ENCODE measurements at regions not wholly inside any gene's neighbourhood (a gene's known extent, or its start where the extent isn't known, plus 50 kb on each side); places are given as distances from the start of the nearest gene placed in this dataset.

DNA sequence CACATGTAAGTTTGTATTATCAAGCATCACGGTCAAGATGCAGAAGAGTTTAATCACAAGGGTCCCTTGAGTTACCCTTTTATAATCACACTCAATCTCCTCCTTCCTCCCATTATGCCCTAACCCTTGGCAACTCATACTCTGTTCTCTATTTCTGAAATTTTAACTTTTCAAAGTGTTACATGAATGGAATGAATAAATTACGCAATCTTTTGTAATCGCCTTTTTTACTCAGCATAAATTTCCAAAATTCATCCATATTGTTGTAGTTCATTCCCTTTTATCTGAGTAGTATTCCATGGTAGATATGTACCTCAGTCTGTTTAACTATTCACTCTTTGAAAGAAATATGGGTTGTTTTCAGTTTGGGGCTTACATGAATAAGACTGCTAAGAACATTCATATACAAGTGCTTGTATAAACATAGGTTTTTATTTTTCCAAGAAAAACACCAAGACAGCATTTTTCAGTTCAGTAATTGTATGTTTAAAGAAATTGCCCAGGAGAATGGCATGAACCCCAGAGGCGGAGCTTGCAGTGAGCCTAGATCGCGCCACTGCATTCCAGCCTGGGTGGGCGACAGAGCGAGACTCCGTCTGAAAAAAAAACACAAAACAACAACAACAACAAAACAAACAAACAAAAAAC is 430.9 kb upstream of the KCNH7 start:
- intact Hi-C loops (cut with DNase I), result no loop called here
- Histone ChIP-seq H3K4me1 (no peaks in the 10 kb centered on the region), H3K36me3 (no peaks in the 10 kb centered on the region), H3K4me3 (no peak overlapping the region), H3K9me3 (peaks cover 0 to 40% of the 10 kb centered on the region in 2 donors), H3K27me3 (no peaks in the 10 kb centered on the region), H3K27ac (no peak overlapping the region)
- ATAC-seq (no peak), DNase-seq (no peak)
- TF ChIP-seq, protein P1, sequence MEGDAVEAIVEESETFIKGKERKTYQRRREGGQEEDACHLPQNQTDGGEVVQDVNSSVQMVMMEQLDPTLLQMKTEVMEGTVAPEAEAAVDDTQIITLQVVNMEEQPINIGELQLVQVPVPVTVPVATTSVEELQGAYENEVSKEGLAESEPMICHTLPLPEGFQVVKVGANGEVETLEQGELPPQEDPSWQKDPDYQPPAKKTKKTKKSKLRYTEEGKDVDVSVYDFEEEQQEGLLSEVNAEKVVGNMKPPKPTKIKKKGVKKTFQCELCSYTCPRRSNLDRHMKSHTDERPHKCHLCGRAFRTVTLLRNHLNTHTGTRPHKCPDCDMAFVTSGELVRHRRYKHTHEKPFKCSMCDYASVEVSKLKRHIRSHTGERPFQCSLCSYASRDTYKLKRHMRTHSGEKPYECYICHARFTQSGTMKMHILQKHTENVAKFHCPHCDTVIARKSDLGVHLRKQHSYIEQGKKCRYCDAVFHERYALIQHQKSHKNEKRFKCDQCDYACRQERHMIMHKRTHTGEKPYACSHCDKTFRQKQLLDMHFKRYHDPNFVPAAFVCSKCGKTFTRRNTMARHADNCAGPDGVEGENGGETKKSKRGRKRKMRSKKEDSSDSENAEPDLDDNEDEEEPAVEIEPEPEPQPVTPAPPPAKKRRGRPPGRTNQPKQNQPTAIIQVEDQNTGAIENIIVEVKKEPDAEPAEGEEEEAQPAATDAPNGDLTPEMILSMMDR (IDR thresholded peaks at IDR 0.05), result no peak

GRCh38 chr2:163266772-163267171 is 428.2 kb upstream of the KCNH7 start:
- no peak overlapping the region for H3K4me3 ChIP-seq
- no peaks in the 10 kb centered on the region for H3K4me1 ChIP-seq
- H3K9me3 ChIP-seq, result peaks cover 0 to 13% of the 10 kb centered on the region in 2 donors
- no peaks in the 10 kb centered on the region for H3K36me3 ChIP-seq
- DNase-seq, result no peak
- intact Hi-C loops (cut with DNase I), result no loop called here
- no peak for ATAC-seq
- H3K27ac ChIP-seq, result no peak overlapping the region
- TF ChIP-seq, protein P1 (IDR thresholded peaks at IDR 0.05), result no peak
- no peaks in the 10 kb centered on the region for H3K27me3 ChIP-seq

DNA sequence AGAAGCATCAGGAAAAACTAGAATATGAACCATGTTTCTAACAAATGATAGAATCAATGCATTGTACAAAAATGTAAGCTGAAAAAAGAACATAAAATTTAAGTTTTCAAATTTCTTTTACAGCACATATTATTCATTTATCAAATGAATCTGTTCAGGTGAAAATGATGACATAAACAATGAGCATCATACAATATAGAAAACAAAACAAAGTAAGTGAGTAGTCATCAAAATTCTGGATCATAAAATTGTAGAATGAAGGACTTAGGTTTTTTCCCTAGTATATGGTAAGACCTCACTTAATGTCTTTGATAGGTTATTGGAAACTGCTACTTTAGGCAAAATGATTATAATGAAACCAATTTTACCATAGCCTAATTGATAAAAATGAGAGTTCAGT is 427.0 kb upstream of the KCNH7 start:
- Histone ChIP-seq H3K27ac (no peak overlapping the region), H3K9me3 (peaks cover 0 to 10% of the 10 kb centered on the region in 2 donors), H3K4me1 (no peaks in the 10 kb centered on the region), H3K36me3 (no peaks in the 10 kb centered on the region), H3K27me3 (no peaks in the 10 kb centered on the region), H3K4me3 (no peak overlapping the region)
- intact Hi-C loops (cut with DNase I), result no loop called here
- ATAC-seq (no peak), DNase-seq (no peak)
- TF ChIP-seq, protein P1 (IDR thresholded peaks at IDR 0.05), result no peak

- TF ChIP-seq, protein P1 (IDR thresholded peaks at IDR 0.05), result no peak
- intact Hi-C loops (cut with DNase I), result no loop called here
- ATAC-seq (no peak), DNase-seq (no peak)
- H3K4me1 ChIP-seq, result no peaks in the 10 kb centered on the region
- no peak overlapping the region for H3K4me3 ChIP-seq
- peaks cover 0 to 5% of the 10 kb centered on the region in 2 donors for H3K9me3 ChIP-seq
- no peak overlapping the region for H3K27ac ChIP-seq
- no peaks in the 10 kb centered on the region for H3K27me3 ChIP-seq
- H3K36me3 ChIP-seq, result no peaks in the 10 kb centered on the region
These were observed 425.8 kb upstream of the KCNH7 start for GRCh38 chr2:163264341-163264740.

DNA sequence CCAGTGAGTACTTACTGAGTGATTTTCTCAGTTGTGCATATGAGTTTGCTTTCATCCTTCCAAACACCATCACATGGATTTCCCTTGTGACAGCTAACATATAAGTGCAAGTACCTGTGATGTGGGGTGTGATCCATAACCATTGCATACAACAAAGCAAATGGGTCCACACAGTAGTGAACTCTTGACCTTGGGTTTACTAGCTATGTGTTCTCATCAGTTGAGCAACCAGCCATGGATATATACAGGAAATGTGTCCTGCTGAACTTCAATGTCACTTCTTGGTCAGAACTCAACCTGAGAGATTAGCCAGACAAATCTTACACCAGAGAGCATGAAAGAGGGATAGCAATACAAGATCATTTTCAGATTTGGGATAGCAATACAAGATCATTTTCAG is 420.9 kb upstream of the KCNH7 start:
- TF ChIP-seq, protein P1 (IDR thresholded peaks at IDR 0.05), result no peak
- ATAC-seq, result no peak
- H3K36me3 ChIP-seq, result no peaks in the 10 kb centered on the region

More for the DNA sequence above, 420.9 kb upstream of the KCNH7 start:
- DNase-seq, result no peak
- H3K9me3 ChIP-seq, result no peaks in the 10 kb centered on the region
- intact Hi-C loops (cut with DNase I), result no loop called here
- no peaks in the 10 kb centered on the region for H3K4me1 ChIP-seq
- no peaks in the 10 kb centered on the region for H3K27me3 ChIP-seq
- no peak overlapping the region for H3K27ac ChIP-seq
- no peak overlapping the region for H3K4me3 ChIP-seq
